ENCODE measurements at regions not wholly inside any gene's neighbourhood (a gene's known extent, or its start where the extent isn't known, plus 50 kb on each side); places are given as distances from the start of the nearest gene placed in this dataset.

DNA sequence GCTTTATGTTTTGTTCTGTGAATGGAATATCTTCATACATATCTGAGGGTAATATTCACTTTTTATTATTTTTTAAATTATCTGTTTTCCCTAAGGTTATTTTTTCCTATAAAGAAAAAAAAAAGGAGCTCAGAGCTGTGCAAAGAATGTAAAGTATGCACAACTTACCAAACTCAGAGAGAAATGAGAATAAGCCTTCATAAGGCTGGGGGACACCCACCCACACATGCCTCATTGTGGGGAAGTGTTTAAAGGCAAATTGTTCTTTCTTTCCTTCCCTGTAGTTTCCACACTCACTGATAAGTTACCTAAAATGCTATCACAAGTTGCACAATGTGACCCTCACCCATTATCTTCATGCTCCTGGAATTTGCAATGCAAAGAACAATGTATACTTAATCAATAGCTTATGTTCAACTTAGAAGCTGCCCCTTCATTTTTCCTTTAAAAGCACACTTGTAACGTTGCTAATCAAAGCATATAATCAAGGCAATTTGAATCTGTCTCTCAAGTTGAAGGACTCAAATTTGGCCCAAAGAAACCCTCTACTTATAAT, 108.1 kb downstream of the GNAT3 start:
- DNase-seq = no peak

DNA sequence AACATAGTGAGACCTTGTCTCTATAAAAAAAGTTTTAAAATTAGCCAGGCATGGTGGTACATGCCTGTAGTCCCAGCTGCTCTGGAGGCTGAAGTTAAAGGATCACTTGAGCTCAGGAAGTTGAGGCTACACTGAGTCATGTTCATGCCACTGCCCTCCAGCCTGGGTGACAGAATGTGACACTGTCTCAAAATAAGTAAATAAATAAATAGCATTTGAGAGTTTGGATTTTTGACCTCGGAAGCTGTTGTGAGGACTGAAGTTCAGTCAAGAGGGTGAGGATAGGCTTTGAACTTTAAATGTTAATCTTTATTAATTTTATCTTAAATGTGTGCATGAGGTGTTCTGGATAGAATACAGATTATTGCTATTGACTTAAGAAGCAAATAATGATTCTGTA, 110.2 kb downstream of the GNAT3 start:
- no peak for DNase-seq

DNA sequence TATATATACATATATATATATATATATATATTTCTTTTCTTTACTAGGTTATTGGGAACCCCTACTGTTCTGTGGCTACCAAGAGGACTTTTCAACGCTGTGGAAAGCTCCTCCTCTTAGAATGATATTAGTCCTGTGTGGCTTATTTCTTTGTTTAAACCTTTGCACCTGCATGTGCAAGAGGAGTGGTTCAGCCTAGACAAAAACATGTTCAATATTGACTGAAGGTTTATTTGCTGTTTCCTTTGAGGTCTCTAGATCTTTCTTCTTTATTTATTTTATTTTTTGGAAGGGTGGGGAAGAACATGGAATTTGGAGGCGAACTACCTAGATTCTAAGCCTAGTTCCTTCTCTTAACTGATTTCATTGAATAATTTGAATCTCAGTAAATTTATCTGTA, 118.1 kb downstream of the GNAT3 start:
- DNase-seq = no peak

DNA sequence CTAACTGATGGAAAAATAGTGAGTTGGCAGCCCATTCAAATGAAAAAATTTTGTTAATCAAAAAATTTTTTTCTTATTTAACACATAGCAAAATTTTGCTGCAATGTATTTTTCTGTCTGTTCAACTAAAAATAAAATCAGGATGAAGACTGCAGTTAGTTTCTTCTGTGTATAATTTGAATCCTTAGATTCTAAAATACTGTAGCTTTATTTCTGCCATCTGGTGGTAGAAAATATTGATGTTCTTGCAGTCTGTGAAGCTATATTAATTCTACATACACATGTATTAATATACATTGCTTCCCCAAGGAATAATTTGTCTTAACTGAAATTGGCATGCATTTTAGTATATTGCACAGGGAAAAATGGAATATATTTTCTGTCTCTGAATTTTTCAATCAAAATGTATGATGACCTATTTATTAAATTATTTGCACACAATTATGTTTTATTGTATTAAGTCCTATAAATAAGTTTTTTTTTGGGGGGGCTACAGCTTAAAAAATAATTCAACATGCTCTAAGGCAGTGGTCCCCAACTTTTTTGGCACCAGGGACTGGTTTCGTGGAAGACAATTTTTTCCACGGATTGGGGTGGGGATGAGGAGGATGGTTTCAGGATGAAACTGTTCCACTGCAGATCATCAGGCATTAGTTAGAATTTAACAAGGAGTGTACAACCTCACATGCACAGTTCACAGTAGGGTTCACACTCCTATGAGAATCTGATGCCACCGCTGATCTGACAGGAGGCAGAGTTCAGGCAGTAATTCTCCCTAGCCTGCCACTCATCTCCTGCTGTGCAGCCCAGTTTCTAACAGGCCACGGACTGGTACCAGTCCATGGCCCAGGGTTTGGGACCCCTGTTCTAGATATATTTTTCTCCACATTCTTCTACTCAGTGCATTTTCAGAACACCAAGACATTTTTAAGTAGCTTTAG, 119.4 kb downstream of the GNAT3 start:
- DNase-seq = peak; percentile 71

DNA sequence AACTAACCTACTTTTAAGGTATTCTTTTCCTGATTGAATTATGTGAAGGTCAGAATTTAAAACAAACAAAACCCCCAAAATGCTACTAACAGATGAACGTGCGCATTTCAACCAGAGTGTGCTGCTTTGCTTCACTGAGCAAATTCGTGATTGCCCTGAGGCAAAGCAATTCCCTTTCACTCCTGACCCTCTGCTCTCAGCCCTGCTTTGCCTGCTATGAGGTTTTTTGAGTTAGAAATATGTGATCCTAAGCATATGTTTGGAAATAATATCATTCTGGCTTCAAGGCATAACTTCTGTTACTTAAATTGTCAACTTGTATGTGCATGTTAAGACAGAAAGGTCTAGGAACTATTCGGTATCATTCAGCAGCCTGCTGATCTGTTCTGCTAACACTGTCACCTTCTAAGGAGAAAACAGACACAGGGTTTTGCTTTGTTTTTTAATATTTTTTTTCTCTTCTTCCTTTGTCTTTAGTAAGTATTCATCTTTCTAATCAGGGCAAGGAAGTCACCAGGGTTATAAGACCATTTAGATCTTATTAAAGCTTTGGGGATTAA, 124.2 kb downstream of the GNAT3 start:
- peak; percentile 61 for DNase-seq

DNA sequence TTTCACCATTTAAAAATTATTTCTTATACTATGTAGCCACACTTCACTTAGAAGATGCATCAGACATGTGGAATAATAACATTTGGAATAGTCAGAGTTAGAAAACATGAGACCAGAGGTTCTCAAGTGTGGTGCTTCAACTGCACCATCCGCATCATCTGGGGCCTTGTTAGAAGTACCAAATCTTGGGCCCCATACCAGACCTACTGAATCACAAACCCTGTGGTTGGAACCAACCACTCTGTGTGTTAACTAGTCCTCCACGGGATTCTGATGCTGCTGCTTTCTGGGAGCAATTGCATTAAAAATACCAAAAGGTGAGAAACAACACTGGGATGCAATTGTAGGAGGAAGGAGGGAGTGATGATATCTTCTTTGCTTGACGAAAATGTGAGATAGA, 125.2 kb downstream of the GNAT3 start:
- DNase-seq = no peak

DNA sequence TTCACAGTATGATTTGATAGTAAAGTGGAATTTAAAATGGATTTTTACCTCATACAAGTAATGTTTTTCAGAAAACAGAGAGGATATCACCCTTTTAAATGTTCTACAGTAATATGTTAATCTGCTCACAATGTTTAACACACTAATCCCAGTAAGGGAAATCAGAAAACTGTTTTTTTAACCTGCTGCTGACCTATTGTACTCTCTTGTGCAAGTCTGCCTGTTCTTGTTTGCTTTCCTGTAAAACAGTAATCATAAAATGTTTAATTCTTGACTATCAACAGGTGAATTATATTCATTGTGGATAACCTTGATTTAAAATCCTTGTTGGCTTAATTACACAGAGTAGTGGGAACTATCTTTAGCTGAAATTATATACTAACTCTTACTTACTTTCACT, 126.4 kb downstream of the GNAT3 start:
- DNase-seq = no peak

DNA sequence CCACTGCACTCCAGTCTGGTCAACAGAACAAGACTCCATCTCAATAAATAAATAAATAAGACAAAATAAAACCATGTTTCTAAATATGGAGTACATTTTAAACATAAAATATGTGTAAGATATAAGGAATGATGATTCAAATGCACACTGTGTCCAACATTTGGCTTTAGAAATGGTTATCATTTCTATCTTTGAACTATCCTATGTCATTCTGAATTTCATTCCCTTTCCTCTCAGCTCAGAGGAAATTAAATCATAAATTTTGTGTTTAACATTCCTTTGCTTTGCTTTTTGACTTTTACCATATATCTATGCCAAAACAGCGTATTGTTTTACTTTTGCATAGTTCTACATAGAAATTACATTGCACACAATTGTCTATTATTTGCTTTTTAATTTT, 130.9 kb downstream of the GNAT3 start:
- no peak for DNase-seq

DNA sequence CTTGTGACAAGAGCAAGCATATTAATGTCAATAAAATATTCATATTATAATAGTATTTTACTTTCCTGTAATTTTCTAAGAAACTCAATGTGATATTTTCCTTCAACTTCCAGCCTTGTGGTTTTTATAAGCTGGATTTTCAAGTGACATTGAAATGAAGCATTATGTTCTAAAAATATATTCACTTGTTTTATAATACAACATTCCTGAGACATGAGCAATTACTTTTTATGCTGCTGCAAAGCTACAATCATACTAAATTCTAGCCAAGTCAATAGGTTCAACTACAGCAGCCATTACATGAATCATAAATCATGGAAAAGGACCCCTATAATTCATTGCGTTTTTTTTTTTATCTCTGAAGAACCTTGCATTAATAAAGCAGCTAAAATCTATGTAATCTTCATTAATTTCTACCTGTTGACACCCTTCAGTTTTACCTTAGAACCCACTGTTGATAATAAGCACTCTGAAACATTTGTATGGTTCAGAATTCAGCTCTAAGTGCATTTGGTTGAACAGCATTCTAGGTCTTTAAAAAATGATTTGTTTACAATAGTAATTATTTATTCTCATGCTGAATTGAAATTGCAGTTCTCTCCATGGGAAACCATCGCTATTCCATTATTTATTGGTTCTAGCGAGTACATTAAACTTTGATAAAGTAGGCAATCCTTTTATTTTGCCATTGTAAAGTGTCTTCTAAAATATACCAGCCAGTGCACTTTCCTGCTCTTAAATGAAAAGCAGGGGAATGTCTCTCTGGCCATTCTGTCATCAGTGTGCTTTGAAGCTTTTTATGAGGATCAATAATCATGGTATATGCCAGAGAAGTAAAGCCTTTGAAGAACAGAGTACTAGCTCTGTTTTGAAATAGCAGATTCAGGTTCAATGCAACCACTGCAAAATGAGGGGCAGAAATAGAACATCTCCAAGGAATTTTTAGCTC, 132.6 kb downstream of the GNAT3 start:
- no peak for DNase-seq

DNA sequence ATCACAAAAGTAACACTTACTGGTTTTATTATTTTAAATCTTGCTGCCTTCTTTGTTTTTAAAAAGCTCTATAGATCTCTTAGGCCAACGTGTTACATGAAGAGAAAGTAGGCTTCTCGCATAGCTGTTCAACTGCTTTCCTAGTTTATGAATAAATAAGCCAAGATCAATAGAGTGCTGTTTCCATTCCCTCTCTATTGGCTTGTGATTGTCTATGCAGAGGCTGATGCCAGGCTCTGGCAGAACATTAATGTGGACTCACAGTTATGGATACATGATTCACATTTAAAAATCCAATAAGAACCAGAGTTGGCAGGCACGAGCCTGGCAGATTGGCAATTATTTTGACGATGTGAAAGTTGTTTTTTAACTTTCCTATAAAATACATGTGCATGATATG, 137.5 kb downstream of the GNAT3 start:
- peak; percentile 4 for DNase-seq

DNA sequence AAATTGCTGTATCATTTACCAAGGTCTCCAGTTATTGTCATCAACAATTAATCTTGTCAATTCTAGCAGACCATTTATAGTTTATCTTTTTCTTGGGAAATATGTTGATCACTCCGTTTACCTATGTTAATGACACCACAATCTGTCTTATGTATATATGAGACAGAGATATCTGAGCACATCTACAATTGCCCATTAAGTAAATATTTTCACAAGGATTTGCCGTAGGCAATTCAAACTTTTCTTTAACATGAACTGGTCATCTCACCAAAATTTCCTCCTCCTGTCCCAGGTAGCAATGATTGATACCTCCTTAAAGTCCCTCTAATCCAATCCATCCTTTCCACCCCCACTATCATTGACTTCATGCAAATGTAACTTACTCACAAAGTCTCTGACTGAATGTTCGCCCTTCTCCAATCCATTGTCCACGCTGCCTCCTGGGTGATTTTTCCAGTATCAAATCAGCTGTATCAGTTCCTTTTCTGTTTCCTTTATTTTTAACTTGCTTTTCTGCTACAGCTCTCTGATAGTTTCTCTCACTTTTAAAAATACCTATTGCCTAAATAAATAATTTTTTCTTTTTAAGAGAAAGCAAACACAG, 138.3 kb downstream of the GNAT3 start:
- DNase-seq = no peak

DNA sequence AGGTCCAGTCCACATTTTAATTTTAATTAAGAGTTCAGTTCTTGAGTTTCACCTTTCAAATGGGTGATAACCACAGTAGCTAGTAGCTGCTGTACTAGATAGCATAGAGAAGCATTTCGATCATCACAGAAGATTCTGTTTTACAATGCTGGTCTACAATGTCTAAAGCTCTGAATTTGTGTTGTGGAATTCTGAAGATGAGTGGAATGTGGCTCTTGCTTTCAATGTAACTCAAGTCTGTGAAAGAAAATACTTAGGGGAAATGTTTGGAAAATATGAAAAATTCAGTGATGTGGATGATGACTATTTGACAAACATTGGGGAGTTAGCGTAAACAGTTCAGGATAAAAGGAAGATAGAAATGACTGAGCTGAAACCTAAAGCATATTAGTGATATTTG, 139.4 kb downstream of the GNAT3 start:
- no peak for DNase-seq

DNA sequence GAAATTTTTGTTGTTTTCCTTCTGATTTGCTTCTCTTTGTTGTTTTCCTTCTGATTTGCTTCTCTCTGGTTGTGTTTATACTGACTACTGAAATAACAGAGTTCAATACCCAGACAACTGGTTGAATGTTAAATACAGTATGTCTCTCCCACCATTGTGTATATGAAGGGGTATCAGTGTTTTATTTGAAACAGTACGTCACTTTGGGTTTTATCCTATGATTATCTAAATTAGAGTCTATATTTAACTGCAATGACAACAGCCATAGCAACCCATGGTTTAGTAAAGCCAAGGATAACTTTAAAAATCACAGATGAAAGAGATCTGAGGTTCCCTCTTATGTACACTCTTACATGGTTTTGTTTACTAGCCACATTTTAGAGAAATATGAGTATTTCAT, 141.3 kb downstream of the GNAT3 start:
- DNase-seq = no peak

DNA sequence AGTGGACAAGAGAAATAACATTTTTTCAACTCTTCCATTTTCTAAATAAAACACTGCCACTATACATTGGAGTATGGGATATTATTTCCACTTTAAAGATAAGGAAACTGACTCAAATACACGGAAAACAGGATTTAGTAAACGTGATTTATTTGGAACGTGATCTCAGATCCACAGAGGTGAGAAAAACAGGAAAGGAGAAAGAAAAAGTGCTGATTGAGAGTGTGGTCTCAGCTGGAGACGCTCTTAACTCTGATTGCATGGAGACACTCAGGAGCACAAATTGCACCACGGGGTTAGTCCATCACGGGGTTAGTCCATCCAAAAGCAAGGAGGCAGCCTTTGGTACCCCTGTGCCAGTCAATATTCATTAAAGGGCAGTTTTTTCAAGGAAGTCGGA, 142.5 kb downstream of the GNAT3 start:
- DNase-seq = no peak

DNA sequence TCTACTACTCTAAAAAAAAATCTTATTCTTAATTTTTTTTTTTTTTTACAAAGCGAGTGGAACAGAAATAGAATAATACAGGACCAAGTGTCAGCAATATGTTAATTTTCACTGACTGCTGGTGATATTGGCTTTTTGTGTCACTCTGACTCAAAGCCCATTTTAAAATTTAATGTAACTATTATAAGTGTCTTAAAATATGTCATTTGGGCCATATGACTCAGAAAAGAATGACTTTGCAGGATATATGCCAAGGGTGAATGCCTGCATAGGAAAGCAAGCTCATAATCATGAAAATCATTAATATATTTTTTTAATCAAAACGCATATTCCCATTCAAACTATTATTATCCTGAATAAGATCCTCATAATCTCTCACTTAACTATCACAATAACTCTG, 149.2 kb downstream of the GNAT3 start:
- no peak for DNase-seq

DNA sequence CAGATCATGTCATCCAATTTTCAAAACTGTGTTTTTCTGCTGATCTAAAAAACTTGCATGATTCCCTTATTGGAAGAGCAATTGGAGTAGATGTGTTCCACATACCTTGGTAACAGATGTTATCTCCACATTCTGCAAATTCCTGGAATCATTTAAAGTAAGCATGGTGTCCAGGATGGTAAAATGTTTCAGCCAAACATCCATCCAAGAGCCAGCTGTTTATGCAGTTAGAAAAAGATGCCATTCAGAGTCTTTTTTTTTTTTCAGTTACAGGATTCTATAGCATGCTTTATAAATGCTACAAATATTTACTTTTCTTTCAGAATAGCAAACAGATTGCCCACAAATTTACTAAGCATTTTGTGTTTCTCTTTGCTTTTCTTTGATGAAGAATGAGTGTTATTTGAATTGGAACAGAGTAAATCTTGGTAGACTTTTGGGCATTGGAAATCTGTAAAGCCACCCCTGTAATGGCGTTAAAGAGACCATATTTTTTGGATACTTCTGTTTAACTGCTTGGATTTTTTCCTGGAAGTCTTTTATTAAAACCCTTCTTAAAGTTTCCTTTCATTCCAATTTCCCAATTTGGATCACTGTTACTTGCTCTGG, 149.8 kb downstream of the GNAT3 start:
- no peak for DNase-seq

DNA sequence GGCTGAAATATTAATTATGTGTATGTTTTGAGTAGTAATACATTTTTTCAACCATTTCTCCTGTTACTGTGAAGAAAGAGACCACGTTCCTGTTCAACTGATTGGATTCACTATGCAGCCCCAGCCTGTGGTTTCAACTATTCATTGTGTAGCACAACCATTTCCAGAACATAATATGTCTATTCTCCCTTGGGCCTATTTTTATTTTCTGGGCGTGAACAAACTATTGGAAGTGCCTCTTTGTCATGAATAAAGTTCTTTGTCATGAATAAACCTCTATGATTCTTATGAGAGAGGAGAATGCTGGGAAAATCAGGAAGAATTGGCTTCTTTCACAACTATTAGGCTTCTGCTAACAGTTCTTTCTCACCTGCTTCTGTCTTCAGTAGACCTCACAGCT, 152.4 kb downstream of the GNAT3 start:
- DNase-seq = no peak

DNA sequence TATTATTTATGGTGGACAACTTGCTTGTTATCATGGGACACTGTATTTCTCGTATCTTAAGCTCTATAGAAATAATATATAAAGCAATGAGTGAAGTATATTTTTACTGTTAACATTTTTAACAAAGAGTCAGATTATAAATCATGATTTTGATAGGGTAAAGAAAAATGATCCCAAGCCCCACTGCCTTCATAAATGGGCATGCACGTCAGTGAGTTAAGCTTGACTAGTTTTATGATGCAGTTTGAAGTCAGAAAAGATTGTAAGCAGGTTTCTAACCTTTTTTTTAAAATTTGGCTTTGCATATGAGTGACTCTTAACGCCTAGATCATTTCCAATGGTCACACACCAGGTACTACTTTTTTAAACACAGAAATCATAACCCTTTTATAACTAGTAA, 152.8 kb downstream of the GNAT3 start:
- no peak for DNase-seq

DNA sequence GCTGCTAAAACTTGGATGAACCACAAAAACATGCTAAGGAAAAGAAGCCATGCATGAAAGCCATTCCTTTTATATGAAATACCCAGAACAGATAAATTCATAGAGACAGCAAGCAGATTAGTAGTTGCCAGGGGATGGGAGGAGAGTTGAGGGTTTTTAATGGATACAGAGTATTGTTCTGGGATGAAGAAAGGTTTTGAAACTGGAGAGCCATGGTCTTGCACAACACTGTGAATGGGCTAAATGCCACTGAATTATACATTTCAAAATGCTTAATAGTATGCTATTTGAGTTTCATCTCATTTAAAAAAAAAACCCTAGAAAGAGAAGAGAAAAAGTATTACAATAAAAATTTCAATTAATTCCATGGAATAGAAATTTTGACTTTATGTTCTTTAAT, 154.3 kb downstream of the GNAT3 start:
- DNase-seq = no peak

DNA sequence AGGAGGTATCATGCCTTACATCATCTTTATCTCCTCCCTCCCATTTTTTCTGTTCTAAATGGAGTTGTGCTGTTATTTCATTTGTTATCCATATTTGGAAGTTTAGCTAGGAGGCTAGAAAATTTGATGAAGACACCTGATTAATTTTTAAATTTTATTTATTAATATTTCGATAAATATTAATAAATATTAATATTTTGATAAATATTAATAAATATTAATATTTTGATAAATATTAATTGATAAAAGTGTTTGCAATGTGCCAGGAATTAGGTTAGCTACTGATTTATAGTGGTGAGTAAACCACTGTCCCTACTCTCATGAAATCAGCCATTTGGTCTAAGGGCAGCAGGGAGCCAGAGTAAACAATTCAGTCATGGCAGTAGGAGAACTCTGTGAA, 161.4 kb downstream of the GNAT3 start:
- no peak for DNase-seq

DNA sequence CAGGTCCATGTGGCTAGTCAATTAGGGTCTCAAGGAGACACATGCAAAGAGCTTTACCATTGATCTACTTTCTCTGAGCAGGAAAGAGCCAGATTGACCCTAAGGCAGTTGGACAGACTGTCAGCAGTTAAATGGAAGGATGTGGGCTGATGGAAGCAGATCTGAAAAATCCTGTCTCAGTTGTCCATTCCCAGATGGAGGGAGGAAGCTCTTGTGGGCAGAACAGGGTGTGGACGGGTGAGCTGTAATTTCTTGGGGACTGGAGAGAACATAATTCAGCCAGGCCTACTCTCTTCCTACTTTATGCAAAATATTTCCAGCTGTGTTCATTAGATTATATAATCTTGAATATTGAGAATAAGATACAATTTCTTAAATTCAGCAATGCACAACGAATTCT, 163.6 kb downstream of the GNAT3 start:
- no peak for DNase-seq

DNA sequence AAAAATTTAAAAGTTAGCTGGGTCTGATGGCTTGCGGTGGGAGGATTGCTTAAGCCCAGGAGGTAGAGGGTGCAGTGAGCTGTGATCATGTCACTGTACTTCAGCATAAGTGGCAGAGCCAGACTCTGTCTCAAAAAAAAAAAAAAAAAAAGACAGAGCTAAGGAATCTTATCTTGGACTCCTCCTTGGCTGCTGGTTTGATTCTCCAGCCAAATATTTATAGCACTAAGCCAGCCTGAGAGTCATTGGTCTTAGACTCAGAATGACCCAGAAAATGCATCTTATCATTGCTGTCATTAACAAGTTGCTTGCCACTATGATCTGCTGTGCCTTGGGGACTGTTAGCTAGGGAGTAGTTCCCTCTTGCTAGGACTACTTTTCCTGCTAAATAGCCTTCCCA, 164.7 kb downstream of the GNAT3 start:
- DNase-seq = no peak

All from NCI-H1694 (cell line).